ENCODE measurements at regions not wholly inside any gene's neighbourhood (a gene's known extent, or its start where the extent isn't known, plus 50 kb on each side); places are given as distances from the start of the nearest gene placed in this dataset.
A peak's percentile ranks its signal among the peaks of the same experiment; 100 is the strongest.
"Not testable (repeated sequence)": the region's sequence is repeated elsewhere in the genome, so short reads cannot be mapped to it uniquely, and the experiment has no call there.

DNA sequence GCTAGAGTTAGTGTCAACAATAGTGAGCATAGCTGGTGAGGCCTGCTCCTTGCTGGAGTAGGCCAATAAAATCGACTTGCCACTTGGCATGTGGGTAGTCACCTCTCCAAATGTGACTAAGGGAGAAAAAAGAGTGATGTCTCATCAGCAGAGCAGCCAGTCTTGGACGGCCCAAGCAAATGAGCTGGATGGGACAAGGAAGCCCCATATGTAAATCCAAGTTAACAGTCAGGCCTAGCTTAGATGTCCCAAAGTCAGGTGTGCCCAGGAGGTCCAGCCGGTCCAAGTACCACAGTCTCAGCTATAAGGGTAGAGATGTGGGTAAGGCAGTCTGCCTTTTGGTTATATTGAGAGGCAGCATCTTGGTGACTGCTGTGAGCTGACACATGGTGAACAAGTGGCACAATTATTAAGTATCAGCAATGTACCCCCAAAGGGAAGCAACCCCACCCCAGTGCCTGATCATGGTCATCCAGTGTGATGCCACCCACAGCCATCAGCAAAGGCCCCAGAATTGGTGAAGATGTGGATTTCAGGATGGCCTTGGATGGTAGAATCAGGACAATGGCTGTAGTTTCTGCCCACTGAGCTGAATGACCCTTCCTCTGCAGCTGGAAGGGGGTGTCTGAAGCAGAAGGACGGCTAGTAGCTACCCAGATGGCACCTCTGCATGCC, 83.4 kb downstream of the TNFRSF13B start:
- no peak for DNase-seq

DNA sequence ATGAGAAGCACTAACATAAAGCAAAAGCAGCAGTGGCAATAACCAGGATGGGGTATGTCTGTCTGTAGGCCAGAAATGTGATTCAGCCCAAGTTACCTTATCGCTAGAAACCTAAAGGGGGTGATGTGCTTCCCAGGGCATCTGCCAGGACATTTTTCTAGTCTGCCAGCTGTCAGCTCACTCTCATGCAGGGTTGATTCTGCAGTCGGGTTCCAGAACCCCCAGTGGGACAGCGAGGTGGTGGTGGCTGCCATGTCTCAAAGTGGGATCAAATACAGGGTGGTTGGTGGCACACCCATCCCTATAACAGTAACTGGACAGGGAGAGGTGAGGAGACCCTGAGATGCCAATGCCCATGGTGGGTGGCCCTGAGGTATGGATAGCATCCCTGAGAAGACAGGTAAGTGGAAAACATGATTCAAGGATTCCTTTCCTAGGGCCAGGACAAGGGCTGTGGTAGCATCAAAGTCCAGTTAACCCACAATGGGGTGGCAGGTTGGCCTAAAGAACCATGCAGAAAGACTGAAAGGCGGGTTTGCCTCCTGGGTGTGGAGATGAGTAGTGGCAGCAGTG, 84.3 kb downstream of the TNFRSF13B start:
- no peak for DNase-seq

DNA sequence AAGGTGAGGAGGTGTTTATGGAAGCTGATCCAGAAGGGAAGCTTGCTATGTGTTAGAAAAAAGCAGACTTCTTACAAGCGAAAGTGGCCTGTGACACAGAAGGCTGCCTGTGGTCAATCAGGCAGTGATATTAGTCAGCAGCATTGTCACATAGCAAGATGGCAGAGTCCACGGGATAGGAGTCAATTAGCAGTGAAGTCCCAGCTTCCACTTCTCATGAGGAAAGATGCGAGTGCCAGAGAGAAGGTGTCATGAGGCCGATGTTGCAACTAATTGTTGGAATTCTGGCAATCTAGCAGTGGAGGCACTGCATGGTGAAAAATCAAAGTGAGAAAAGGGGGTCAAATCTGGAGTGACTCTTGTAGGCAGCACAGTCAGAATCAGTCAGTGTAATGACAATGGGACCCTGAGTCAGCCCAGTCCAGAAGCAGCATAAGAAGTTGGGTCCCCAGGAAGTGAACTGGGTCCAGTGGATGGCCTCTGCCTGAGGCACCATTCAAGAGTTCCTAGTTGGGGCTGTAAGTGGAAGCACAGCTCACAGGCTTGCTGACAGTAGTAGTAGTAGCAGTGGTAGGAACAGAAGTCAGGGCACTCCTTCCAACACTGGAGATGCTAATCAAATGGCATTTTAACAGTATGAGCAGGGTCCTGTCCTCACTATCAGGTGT, 85.1 kb downstream of the TNFRSF13B start:
- no peak for DNase-seq

DNA sequence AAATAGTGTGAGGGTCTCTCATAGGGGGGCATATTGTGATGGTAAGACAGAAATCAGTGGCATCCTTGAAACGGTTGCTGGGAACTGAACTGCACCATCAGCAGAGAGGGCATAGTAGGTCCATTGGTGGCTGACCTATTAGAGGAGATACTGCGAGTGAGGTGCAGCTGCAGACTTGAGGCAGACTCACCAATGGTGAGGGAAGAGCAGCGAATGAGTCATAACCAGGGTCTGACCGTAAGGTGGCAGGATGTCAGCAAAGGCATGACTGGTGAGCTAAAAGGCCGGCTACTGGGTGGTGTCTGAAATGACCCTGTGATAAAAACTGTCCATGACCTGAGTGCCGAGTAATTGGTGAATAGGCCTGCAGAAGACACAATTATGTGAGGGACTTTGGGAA, 86.7 kb downstream of the TNFRSF13B start:
- DNase-seq: not testable (repeated sequence)

DNA sequence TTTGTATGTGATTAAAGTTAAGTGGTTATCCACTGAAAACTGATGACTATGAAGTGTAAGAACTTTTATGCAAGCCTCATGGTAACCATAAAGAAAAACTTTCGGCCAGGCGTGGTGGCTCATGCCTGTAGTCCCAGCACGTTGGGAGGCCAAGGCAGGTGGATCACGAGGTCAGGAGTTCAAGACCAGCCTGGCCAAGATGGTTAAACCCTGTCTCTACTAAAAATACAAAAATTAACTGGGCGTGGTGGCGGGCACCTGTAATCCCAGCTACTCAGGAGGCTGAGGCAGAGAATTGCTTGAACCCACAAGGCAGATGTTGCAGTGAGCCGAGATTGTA, 89.0 kb downstream of the TNFRSF13B start:
- DNase-seq: not testable (repeated sequence)

DNA sequence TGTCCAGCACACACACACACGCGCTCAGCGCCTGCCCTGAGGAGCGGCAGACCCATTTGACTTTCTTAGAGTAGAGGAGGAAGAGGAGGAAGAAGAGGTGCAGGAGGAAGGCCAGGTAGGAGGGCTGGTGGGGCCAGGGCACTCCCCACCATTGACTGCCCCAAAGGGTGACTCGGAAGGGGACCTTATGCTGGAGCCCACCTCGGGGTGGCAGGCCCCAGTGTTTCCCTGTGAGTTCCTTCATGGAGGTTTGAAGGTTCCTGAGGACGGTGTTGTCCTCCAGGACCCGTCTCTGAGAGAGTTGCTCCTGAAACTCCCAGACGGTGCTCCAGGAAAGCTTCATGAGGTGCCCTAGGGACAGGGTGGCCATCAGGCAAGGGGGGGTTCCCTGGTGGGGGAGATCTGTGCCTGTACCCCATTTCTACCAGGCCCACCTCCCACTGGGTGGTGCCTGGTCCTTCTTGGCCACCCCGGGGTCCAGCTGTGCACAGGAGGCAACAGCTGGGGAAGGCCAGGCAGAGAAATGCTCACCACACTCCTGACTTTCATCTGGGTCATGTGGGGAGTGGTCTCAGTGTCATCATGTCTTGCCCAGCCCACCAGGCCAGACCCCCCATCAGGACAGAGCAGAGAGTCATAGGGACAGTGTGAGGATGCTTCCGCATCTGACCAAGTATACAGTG, 89.5 kb downstream of the TNFRSF13B start:
- no peak for DNase-seq

DNA sequence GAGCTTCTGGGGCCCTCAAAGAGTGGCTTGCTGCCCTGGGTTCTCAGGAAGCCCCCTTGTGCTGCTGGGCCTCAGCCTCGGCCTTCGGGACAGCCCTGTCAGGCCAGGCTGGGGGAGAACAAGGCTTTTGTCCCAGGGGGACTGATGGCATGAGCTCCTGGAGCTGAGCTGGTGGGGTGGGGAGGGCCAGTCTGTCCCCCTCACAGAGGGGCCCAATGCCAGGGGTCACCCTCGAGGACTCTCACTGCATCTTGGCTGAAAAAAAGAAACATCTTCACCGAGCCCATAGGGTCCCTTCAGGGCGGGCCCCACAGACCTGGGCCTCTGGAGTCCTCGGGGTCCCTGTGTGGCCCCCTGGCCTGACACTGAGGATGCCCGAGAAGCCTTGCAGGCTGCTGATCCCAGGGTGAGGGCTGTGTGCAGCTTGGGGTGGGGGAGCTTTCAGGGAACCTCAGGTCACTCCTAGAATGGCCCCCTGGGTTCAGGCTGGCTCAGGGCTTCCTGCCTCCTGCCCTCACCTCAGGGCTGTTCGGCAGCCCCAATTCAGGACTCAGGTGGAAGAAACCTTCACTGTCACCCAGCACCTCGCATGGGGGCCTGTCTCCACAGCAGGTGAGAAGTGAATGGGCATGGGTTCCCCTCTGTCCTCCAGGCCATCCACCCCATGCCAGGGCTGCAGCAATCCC, 90.5 kb downstream of the TNFRSF13B start:
- DNase-seq: no peak

DNA sequence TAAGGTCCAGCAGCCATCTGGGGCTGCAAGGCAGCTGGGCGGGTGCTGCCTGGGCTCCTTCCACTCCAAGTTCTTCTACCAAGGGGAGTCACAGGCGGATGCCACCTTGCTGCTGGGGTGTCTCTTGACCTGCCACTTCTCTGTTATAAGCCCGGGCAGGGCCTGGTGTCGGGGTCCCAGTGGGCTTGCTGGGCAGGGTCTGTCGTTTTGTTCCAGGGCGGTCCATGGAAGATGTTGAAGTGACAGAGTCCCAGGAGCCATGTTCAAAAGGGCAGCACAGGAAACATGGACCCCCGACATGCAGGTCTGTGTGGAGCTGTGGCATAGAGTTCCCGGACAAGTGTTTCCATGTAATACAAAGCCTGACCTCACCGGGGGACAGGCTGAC, 91.1 kb downstream of the TNFRSF13B start:
- no peak for DNase-seq

DNA sequence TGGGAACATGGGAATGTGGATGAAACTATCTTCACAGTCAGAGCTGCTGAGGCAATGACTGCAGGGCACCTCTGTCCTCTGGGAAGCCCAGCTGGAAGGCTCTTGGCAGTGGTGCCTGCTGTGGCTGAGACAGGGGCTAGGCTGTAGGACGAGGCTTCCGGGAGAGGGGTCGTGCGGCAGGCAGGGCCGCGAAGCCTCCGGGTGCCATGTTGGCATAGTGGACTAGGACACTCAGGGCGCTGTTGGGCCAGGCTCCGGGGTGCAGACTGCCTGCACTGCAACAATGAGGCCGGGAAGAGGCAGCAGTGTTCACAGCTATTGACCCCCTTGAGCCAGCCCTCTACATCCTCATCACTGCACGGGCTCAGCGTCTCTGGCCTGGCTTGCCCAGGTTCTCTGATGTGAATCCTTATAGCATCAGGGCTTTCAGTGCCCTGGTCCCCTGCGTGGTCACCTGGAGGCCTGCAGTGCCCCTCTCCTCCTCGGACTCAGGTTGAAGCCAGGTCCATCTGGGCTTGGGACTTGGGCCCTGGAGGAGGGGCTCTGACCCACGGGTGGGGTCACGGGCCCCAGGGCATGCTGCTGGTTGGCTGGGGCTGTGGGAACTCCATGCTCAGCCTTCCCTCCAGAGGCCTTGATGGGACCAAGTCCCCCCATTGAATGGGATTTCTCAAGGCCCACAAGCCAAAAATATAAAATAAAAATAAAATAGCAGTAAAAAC, 91.6 kb downstream of the TNFRSF13B start:
- DNase-seq: no peak

DNA sequence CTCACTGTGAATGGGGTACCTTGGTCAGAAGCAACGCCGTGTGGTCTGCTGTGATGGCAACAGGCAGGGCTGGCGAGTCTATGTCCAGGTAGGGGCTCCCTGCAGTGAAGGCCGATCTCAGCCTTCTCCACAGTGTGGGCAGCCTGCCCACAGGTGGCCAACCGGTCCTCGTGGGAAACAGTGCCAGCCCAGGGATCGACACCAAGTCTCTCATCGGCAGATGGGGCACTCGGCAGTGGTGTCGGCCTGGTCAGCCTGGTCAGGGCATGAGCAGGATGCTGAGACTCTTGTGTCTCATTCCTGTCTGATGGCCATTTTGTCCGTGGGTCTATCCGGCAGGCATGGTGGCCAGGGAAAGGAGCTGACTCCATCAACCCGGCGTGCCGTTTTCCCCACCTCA, 92.2 kb downstream of the TNFRSF13B start:
- no peak for DNase-seq

DNA sequence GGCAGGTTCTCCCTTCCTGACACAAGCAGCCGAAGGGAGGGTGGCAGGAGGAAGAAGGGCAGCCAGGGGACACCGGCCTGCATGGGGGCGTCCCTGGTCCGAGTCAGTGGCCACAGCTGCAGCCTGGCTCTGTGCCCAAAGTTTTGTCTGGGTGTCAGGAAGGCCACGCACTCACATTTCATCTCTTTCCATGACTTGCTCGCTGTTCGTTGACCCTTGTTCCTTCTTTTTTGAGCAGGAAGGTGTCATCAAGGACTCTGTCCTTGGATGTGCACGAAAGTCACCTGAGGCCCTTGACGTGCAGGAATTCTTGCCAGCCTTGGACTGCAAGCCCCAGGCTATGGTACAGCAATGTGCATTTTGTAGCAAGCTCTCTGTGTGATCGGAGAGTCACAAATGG, 93.3 kb downstream of the TNFRSF13B start:
- DNase-seq: no peak

DNA sequence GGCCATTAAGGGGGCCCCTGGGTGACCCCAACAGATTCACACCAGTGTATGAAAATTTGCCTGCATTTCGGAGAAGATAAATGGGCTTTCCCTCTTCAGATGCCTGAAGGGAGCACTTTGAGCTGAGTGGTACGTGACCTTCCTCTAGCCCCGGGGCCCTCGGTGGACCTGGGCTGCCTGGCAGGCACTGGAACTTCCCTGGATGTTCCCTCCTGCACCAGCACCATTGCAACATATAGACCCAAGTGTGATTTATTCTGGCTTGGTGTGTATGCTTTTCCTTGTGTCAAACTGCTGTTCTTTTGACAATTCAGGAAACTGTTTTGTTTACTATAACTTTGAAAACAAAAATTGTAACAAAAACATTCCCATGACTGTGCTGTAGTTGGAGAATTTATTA, 93.8 kb downstream of the TNFRSF13B start:
- no peak for DNase-seq

DNA sequence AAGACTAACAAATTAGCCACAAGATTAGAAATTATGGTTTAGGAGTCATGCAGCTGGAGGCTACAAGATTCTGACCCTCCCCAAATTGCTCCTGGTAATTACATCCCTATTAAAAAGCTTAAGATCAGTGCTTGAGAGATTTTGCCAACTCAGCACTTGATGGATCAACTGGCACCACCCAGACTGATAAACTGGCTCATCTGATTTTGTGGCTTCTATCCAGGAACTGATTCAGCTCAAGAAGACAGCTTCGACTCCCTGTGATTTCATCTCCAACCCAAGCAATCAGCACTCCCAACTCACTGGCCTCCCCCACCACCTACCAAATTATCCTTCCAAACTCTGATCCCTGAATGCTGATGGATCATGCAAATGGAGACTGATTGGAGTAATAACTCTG, 94.8 kb downstream of the TNFRSF13B start:
- no peak for DNase-seq

DNA sequence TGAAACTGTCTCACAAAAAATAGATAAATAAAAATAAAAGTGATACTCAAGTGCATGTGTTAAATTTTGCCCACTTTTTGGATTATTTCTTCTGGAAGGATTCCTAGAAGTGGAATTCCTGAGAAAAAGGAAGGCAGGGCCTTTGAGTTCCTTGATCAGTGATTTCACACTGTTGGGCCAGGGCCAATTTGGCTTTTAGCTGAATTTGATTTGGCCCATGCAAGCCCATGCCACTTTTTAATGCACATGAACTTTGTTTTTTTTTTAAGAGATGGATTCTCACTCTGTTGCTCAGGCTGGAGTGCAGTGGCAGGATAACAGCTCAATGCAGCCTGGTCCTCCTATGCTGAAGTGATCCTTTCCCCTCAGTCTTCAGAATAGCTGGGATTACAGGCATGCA, 96.3 kb downstream of the TNFRSF13B start:
- no peak for DNase-seq

DNA sequence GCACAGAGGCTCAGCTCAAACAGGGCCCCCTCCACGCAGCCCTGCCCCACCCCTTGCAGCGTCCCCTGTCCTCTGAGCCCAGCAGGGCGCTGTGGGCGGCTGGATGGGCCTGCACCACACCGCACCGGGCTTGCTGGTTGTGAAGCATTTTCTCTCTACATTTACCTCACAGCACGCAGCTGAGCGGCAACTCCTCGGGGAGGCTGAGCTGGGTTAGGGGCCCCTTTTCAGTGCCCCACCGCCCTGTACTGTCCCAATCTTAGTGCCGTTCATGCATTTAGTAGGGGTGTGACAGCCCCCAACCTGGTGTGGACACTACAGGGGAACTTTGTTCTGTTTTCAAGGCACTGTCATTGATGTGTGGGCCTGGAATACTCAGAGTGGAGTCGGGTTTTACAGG, 97.7 kb downstream of the TNFRSF13B start:
- DNase-seq: not testable (repeated sequence)

DNA sequence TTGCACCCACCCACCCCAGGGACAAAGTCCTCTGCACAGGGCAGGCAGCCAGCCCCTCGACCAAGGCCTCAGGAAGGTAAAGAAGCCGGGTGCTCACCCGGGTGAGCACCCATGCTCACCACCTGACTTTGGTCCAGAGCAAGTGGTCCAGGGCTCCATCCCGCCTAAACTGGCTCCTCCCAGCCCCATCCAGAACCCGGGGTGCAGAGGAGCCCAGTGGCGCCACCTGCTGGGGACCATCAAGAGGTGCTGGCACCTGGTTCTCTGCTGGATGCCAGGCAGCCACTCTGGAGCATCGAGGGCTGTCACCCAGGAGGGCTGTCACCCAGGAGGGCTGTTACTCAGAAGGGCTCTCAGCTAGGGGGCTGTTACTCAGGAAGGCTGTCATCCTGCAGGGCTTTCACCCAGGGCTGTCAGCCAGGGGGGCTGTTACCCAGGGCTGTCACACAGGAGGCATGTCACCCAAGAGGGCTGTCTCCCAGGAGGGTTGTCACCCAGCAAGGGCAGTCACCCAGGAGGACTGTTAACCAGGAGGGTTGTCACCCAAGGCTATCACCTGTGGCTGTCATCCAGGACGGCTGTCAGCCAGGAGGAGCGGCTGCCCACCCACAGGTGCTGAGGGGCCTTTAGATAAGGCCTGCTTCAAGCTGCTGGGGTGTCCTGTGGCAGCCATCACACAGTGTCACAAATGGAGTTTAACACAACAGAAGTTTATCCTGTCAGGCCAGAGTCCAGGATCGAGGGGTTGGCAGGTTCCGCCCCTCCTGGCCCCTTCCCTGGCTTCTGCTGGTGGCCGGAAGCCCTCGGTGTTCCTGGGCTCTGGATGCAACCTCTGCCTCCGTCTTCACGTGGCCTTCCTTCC, 98.5 kb downstream of the TNFRSF13B start:
- DNase-seq: peak; percentile 68

DNA sequence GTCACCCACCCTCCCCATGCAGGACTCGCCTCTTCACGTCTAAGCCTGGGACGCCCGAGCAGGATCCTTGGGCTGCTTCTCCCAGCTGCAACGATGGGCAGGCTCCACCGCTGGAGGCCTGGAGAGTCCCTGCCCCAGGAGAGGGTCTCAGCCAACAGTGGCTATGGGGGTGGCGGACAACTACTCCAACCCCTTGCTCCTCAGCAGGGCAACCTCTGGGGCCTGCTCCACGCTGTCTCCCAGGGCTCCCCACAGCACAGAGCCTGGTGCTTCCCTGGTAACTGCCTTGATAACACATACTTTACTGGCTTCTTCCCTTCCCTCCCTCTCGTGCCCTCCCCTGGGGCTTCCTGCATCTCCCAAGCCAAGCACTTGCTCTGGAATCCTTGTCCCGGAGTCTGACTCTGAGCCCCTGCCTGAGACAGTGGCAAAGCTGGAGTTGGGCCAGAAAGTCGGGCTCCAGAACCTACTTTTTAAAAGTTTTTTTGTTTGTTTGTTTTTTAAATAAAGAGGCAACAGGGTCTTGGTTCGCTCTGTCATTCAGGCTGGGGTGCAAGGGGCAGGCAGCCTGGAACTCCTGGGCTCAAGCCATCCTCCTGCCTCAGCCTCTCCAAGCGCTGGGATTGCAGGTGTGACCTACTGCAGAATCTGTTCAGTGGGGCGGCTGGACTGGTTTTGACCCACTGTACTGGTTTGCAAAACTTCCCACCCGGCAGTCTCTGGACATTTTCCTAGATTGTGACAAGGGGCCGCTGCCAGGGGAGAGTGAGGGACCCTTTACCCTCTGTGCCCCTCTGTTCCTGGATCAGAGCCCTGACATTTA, 99.4 kb downstream of the TNFRSF13B start:
- no peak for DNase-seq

DNA sequence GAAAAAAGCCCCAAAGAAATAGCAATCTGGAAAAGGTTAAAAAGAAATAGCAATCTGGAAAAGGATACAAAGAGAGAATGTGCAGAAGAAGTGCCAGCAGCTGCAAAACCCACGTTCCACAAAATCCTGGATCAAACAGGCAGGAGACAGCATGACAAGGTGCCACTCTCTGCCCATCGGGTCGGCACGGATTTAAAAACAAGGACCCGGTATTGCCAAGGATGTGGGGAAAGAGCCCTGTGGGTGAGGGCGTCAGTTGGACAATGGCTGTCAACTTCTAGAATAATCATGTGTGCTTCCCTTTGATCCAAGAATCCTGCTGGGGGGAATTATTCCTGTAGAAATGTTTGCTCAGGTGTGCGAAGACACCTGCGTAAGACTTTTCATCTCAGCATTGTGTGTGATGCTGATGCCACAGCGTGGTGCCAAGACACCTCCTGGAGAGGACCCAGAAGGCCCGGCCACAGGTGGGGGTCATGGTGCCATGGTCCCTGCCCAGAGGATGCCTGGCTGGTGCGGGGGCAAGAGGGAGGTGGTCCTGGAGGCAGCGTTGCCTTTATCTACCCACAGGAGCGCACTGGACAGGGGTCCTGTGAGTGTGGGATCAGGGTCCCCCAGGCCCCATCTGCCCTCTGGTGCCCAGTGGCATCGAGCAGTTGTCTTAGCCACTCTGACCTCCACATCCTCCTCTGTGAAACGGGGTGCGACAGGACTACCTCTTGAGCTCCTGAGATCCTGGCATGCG, 100.3 kb downstream of the TNFRSF13B start:
- not testable (repeated sequence) for DNase-seq

DNA sequence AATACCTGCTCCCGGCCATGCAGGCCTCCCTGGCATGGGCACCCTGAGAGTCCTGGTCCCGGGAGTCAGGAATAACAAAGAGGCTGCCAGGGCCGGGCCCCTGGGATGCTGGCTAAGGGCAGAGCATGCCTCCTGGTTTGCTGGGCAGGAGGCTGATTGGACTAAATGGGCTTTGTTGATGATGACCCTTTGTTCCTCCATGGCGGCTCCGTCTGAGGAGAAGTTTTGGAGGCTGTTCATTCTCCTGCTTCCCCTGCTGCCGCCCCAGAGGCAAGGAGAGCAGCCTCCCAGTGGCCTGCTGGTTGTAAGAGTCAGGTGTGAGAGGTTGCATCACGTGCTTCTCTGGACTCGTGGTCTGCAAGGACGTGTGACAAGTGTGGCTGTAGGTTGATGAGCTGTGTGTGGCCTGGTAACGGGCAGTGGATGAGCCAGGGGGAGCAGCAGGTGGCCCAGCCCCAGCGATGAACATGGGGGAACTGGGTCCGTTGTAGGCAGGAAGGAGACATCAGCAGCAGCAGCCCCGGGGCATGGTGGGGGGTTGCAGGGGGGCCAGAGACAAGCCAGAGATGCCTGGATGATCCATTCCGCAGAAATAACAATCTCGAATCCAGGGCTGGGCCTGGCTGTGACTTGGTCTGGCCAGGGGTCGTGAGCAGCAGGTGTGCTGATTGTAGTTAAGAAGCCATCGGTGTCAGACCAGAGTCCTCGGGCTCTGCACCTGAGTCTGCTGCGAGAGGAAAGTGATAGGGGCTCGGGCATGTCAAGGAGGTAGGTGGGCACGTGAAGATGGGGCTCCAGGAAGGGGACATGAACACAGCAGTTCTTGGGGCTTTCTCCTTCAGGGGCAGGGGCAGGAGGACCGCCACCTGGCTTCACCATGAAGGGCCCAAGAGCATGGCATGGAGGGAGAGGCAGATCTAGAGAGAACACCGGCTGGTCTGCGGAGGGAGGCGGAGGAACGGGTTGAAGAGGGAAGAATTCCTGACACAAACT, 101.4 kb downstream of the TNFRSF13B start:
- no peak for DNase-seq

All from stimulated activated CD4-positive, alpha-beta T cell treated with anti-CD3 and anti-CD28 coated beads, Interleukin-15, amount 100 ng/mL, for 24 hours (primary cell).